GM12878 (cell line): ENCODE measurements at regions not wholly inside any gene's neighbourhood (a gene's known extent, or its start where the extent isn't known, plus 50 kb on each side); places are given as distances from the start of the nearest gene placed in this dataset.

Experiments used
- ATAC-seq: fragments of 200-7000 bp; cut with Tn5 transposase; 3 replicates; pipeline ENCODE4 v1.9.1; 2020; ENCODE audit warnings: mild to moderate bottlenecking, moderate library complexity
- BruUV-seq: library from RNA; stranded (reverse); fragments of 400-500 nt; replicated peaks from 2 replicates; lab custom pipeline; 2021; lab: Mats Ljungman, UMichigan
- CTCF ChIA-PET: fragments of 300-600 bp; sonication (Branson Sonifier 250); formaldehyde crosslinking; extraction: SDS; loops from one replicate; lab custom pipeline; 2021; ENCODE audit warnings: inconsistent platforms; lab: Yijun Ruan, JAX
- POLR2A ChIA-PET: fragments of 350-600 bp; formaldehyde crosslinking; extraction: SDS; loops from one replicate; lab custom pipeline; 2021; ENCODE audit warnings: inconsistent platforms; lab: Charles Lee
- RAD21 ChIA-PET: fragments of 300-600 bp; sonication (Branson Sonifier 250); formaldehyde crosslinking; loops from one replicate; lab custom pipeline; 2023; ENCODE audit warnings: antibody characterized with exemption; ENCODE audit not compliant: unreplicated experiment; lab: Charles Lee
- SMC1A ChIA-PET: fragments of 300-600 bp; sonication (Branson Sonifier 250); formaldehyde crosslinking; loops from one replicate; lab custom pipeline; 2023; ENCODE audit not compliant: unreplicated experiment, uncharacterized antibody; lab: Charles Lee
- DNase-seq: peaks from one replicate; pipeline ENCODE4 v3.0.0-alpha.2; 2011; ENCODE audit warnings: low read depth, low spot score
- FAIRE-seq: peaks from 3 replicates; lab custom pipeline; 2011; peaks lifted over from hg19 to GRCh38; lab: Jason Lieb, UNC
- H2AFZ ChIP-seq: 2 replicates; pipeline ENCODE4 v1.6.0; 2011; ENCODE audit warnings: low read depth, low read length, control low read depth; ENCODE audit not compliant: control insufficient read depth
- H3K27ac ChIP-seq: 2 replicates; pipeline ENCODE4 v1.5.1; 2011; ENCODE audit warnings: control low read depth; ENCODE audit not compliant: control insufficient read depth, insufficient read depth
- H3K27me3 ChIP-seq, 2 experiments: replicated peaks in 1 of 2; 2 replicates each; pipeline versions ENCODE4 v1.6.0 to v1.6.1; 2011; ENCODE audit warnings: low read length in 1 of 2; ENCODE audit not compliant: control insufficient read depth in 2 of 2, insufficient read depth in 2 of 2
- H3K36me3 ChIP-seq, 2 experiments: 2 replicates each; pipeline ENCODE4 v1.5.1; 2011; ENCODE audit warnings: low read length in 1 of 2; ENCODE audit not compliant: control insufficient read depth in 2 of 2, insufficient read depth in 2 of 2
- H3K4me1 ChIP-seq: 2 replicates; pipeline ENCODE4 v1.6.1; 2011; ENCODE audit warnings: mild to moderate bottlenecking, low read length, moderate library complexity, mixed read lengths; ENCODE audit not compliant: control insufficient read depth, insufficient read depth
- H3K4me2 ChIP-seq: 2 replicates; pipeline ENCODE4 v1.6.0; 2011; ENCODE audit warnings: control low read depth; ENCODE audit not compliant: control insufficient read depth, insufficient read depth
- H3K4me3 ChIP-seq: fragments of 200-600 bp; sonication (generic); 2 replicates; pipeline ENCODE4 v1.5.1; 2016
- H3K79me2 ChIP-seq: 2 replicates; pipeline ENCODE4 v1.6.0; 2011; ENCODE audit warnings: low read length; ENCODE audit not compliant: control insufficient read depth, insufficient read depth
- H3K9ac ChIP-seq: 2 replicates; pipeline ENCODE4 v1.8.0; 2011; ENCODE audit warnings: low read length, control low read depth, mixed read lengths; ENCODE audit not compliant: control insufficient read depth, insufficient read depth
- H3K9me3 ChIP-seq: replicated peaks from 3 replicates; pipeline ENCODE4 v1.5.1; 2011; ENCODE audit warnings: mild to moderate bottlenecking, low read length; ENCODE audit not compliant: control insufficient read depth, insufficient read depth
- H4K20me1 ChIP-seq: 2 replicates; pipeline ENCODE4 v1.6.0; 2011; ENCODE audit not compliant: control insufficient read depth, insufficient read depth
- BMI1 ChIP-seq: fragments of 450-650 bp; IDR thresholded peaks from 2 replicates; pipeline ENCODE4 v1.6.1; 2016; ENCODE audit warnings: mild to moderate bottlenecking, moderate library complexity, borderline replicate concordance
- HSF1 ChIP-seq: fragments of 150-350 bp; IDR thresholded peaks from 2 replicates; pipeline ENCODE4 v1.6.1; 2014; ENCODE audit warnings: mild to moderate bottlenecking, low read depth, low read length
- MAX ChIP-seq: IDR thresholded peaks from 2 replicates; pipeline ENCODE4 v1.6.1; 2012; ENCODE audit warnings: low read depth, low read length, improper control_type of control experiment
- NKRF ChIP-seq: fragments of 450-650 bp; conservative IDR thresholded peaks from 2 replicates; pipeline ENCODE4 v1.6.1; 2017; ENCODE audit warnings: mild to moderate bottlenecking, moderate library complexity
- SIX5 ChIP-seq: IDR thresholded peaks from 2 replicates; pipeline ENCODE4 v1.6.1; 2011; ENCODE audit warnings: mild to moderate bottlenecking, low read depth, low read length, moderate library complexity; ENCODE audit not compliant: severe bottlenecking
- SPI1 ChIP-seq: IDR thresholded peaks from 2 replicates; pipeline ENCODE4 v1.6.1; 2011; ENCODE audit warnings: low read depth, mild to moderate bottlenecking, low read length, moderate library complexity, borderline replicate concordance; ENCODE audit not compliant: insufficient read depth
- SREBF1 ChIP-seq: IDR thresholded peaks from 2 replicates; pipeline ENCODE4 v1.6.1; 2012; ENCODE audit warnings: mild to moderate bottlenecking, low read length
- ZBED1 ChIP-seq: IDR thresholded peaks from 2 replicates; pipeline ENCODE4 v1.6.1; 2016; ENCODE audit warnings: borderline replicate concordance
- whole genome bisulfite sequencing: methylation state at CpG from one replicate; pipeline ENCODE4 v1.1.6; 2016; ENCODE audit warnings: low lambda C conversion rate; ENCODE audit not compliant: insufficient replicate concordance, insufficient coverage; ENCODE audit errors: missing lambda C conversion rate; 5-methylcytosine and 5-hydroxymethylcytosine counted together
- in situ Hi-C: fragments of 300-500 bp; cut with MboI; formaldehyde crosslinking; loops from 9 replicates; pipeline ENCODE4 v1.14.3; 2018; ENCODE audit warnings: mixed read lengths
- intact Hi-C: fragments of 100-400 bp; cut with micrococcal nuclease; formaldehyde crosslinking; loops from one replicate; pipeline ENCODE4 v1.14.2; 2022; ENCODE audit not compliant: unreplicated experiment

GRCh38 chr7:53418834-53419482 is 383.5 kb downstream of the POM121L12 start:
- no peak for DNase-seq
- Histone ChIP-seq H3K27me3 (no peaks in the 10 kb centered on the region), H3K4me3 (no peak overlapping the region), H3K9me3 (no peaks in the 10 kb centered on the region)
- RAD21 ChIA-PET = no interaction called here
- TF ChIP-seq BMI1 (no peak), MAX (no peak), SREBF1 (no peak)
- TF ChIP-seq, all 136 proteins: peak for 0
- no TSS peak for BruUV-seq
- intact Hi-C loops = no loop called here
- Histone ChIP-seq H3K79me2 (no peaks in the 10 kb centered on the region), H3K36me3 (no peaks in the 10 kb centered on the region), H3K4me1 (no peaks in the 10 kb centered on the region), H4K20me1 (no peaks in the 10 kb centered on the region), H3K9ac (no peak overlapping the region), H3K27ac (no peak overlapping the region), H3K4me2 (no peak overlapping the region), H2AFZ (no peak overlapping the region)
- CTCF ChIA-PET = no interaction called here
- WGBS = 28% methylated on average over 1 of the region's 1 CpG
- POLR2A ChIA-PET = no interaction called here
- SMC1A ChIA-PET = no interaction called here
- no peak for ATAC-seq
- in situ Hi-C loops = no loop called here
- FAIRE-seq = no peak

GRCh38 chr7:53420550-53420949 is 385.1 kb downstream of the POM121L12 start:
- ChIA-PET RAD21 (no interaction called here), POLR2A (no interaction called here), SMC1A (no interaction called here), CTCF (no interaction called here)
- intact Hi-C loops (no loop called here), in situ Hi-C loops (no loop called here)
- Histone ChIP-seq H3K9ac (no peak overlapping the region), H3K4me2 (no peak overlapping the region), H3K27ac (no peak overlapping the region), H3K4me1 (no peaks in the 10 kb centered on the region), H3K36me3 (no peaks in the 10 kb centered on the region), H3K9me3 (no peaks in the 10 kb centered on the region), H2AFZ (no peak overlapping the region), H3K4me3 (no peak overlapping the region), H3K27me3 (no peaks in the 10 kb centered on the region), H3K79me2 (no peaks in the 10 kb centered on the region), H4K20me1 (no peaks in the 10 kb centered on the region)
- no TSS peak for BruUV-seq
- DNase-seq = no peak
- no peak for TF ChIP-seq HSF1
- no peak for TF ChIP-seq SIX5
- no peak for TF ChIP-seq ZBED1
- no peak for TF ChIP-seq SPI1
- TF ChIP-seq NKRF = no peak
- no peak for FAIRE-seq
- WGBS = 0% methylated on average over 1 of the region's 1 CpG
- no peak for ATAC-seq
